HG03196 (cell line): ENCODE measurements at regions not wholly inside any gene's neighbourhood (a gene's known extent, or its start where the extent isn't known, plus 50 kb on each side); places are given as distances from the start of the nearest gene placed in this dataset.

Source experiments
- ATAC-seq: cut with Tn5 transposase; IDR thresholded peaks from one replicate; pipeline ENCODE4 v1.9.1; 2021; ENCODE audit not compliant: unreplicated experiment

GRCh38 chr2:18325118-18325517, 235.3 kb downstream of the RDH14 start:
- no peak for ATAC-seq

GRCh38 chr2:18319987-18320386, 240.5 kb downstream of the RDH14 start:
- ATAC-seq: no peak

GRCh38 chr2:18317017-18317416, 243.4 kb downstream of the RDH14 start:
- ATAC-seq: no peak

GRCh38 chr2:18312818-18313217, 247.6 kb downstream of the RDH14 start:
- no peak for ATAC-seq

GRCh38 chr2:18311420-18312195, 248.8 kb downstream of the RDH14 start:
- ATAC-seq: no peak

- no peak for ATAC-seq
Observed at GRCh38 chr2:18309627-18310026, 250.8 kb downstream of the RDH14 start.

- ATAC-seq: no peak
Observed at GRCh38 chr2:18309188-18309587, 251.3 kb downstream of the RDH14 start.

GRCh38 chr2:18304849-18305248, 255.6 kb downstream of the RDH14 start:
- no peak for ATAC-seq

GRCh38 chr2:18301421-18302139, 258.9 kb downstream of the RDH14 start:
- ATAC-seq: no peak

GRCh38 chr2:18299423-18300212, 260.8 kb downstream of the RDH14 start:
- ATAC-seq: no peak

GRCh38 chr2:18297534-18298058, 262.9 kb downstream of the RDH14 start:
- no peak for ATAC-seq

GRCh38 chr2:18290386-18290785, 270.1 kb downstream of the RDH14 start:
- ATAC-seq: no peak

- ATAC-seq: no peak
Observed at GRCh38 chr2:18286897-18287296, 273.6 kb downstream of the RDH14 start.

GRCh38 chr2:18284331-18284730, 276.1 kb downstream of the RDH14 start:
- ATAC-seq: no peak

- ATAC-seq: no peak
Observed at GRCh38 chr2:18282026-18282425, 278.4 kb downstream of the RDH14 start.

GRCh38 chr2:18276583-18277075, 283.8 kb downstream of the RDH14 start:
- no peak for ATAC-seq

- no peak for ATAC-seq
Observed at GRCh38 chr2:18273205-18273604, 287.2 kb downstream of the RDH14 start.

- ATAC-seq: no peak
Observed at GRCh38 chr2:18272148-18272494, 288.3 kb downstream of the RDH14 start.

- ATAC-seq: no peak
Observed at GRCh38 chr2:18271370-18272147, 288.9 kb downstream of the RDH14 start.

GRCh38 chr2:18268400-18268799, 292.1 kb downstream of the RDH14 start:
- ATAC-seq: no peak

GRCh38 chr2:18267501-18267900, 293.0 kb downstream of the RDH14 start:
- no peak for ATAC-seq
